Urinary bladder (tissue), 3 donors: ENCODE measurements at regions not wholly inside any gene's neighbourhood (a gene's known extent, or its start where the extent isn't known, plus 50 kb on each side); places are given as distances from the start of the nearest gene placed in this dataset.

ENCODE experiments used
- DNase-seq: peaks from one replicate; pipeline ENCODE4 v3.0.0-alpha.2; 2015; ENCODE audit errors: extremely low spot score
- H3K27ac ChIP-seq: one replicate; pipeline ENCODE4 v1.5.1; 2013; ENCODE audit warnings: low read depth, mild to moderate bottlenecking, moderate library complexity
- H3K36me3 ChIP-seq: one replicate; pipeline ENCODE4 v1.6.1; 2013; ENCODE audit warnings: mild to moderate bottlenecking, moderate library complexity; ENCODE audit not compliant: insufficient read depth
- H3K4me1 ChIP-seq: one replicate; pipeline ENCODE4 v1.6.1; 2013; ENCODE audit warnings: mild to moderate bottlenecking, moderate library complexity; ENCODE audit not compliant: insufficient read depth
- H3K4me3 ChIP-seq: one replicate; pipeline ENCODE4 v1.5.1; 2013; ENCODE audit warnings: low read depth, low read length
- WGBS: extraction: QIAGEN DNeasy Blood & Tissue Kit; methylation state at CpG from one replicate; pipeline ENCODE4 v1.1.7; 2013; 5-methylcytosine and 5-hydroxymethylcytosine counted together
- donor health status: healthy with polysubstance abuse.
- donor health status: healthy.

DNA sequence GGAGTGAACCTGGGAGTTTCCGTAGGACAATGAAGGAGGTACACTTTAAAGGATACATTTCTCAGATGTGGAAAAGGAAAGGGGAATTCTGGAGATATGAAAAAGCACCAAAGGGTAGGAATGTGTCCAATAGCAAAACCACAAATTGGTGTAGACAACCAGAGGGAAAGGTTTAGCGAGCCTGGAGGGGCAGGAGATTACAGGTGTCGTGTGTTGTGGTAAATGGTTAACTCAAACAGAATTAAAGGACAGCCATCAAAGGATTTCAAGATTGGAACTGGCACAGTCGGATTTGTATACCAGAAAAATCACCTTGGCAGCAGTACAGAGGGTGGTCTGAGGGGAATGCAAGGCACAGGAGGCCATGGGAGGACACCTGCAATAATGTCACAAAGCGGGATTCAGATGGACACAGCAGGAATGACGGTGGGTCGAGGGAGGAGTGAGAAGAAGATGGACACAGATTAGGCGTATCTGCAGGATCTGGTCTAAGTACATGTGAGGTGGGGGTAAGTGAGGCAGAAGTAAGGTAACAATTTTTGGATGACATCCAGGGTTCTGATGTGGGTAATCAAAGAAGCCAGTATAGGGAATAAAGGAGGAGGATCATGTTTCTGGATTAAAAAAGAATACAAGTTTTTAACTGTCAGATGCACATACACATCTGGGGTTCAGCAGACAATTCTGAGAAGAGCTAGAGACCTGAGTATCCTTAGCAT lies 361.6 kb downstream of the KLF12 start:
- no peaks in the 10 kb centered on the region for H3K4me1 ChIP-seq
- no peak for DNase-seq
- H3K36me3 ChIP-seq = no peaks in the 10 kb centered on the region
- no peak overlapping the region for H3K27ac ChIP-seq
- WGBS = 83% methylated on average over 8 of the region's 8 CpGs
- H3K4me3 ChIP-seq = no peak overlapping the region

DNA sequence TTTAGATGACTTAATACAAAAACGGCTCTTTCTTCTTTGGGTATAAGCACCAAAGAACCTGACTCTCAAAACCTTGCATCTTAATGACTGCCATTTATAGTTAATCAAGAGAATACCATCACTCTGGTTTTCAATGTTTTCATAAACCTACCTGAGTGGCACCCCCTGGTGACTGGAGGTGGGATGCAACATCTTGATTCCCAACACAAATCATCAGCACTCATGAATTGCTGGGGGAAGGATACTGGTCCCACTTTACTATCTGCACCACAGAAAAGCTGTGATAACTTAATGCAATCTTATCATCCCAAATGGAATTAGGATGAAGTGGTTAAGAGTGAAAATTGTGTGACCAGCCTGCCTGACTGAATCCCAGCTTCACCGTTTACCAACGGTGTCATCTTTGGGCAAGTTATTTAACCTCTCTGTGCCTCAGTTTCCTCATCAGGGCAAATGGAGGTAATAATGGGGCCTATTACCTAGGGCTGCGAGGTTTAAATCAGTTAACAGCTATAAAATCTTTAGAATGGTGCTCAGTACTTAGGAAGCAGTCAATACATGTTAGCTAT lies 366.4 kb downstream of the KLF12 start:
- Histone ChIP-seq H3K36me3 (no peaks in the 10 kb centered on the region), H3K4me1 (no peaks in the 10 kb centered on the region), H3K4me3 (no peak overlapping the region), H3K27ac (no peak overlapping the region)
- WGBS = 72% methylated on average over 4 of the region's 4 CpGs
- no peak for DNase-seq

DNA sequence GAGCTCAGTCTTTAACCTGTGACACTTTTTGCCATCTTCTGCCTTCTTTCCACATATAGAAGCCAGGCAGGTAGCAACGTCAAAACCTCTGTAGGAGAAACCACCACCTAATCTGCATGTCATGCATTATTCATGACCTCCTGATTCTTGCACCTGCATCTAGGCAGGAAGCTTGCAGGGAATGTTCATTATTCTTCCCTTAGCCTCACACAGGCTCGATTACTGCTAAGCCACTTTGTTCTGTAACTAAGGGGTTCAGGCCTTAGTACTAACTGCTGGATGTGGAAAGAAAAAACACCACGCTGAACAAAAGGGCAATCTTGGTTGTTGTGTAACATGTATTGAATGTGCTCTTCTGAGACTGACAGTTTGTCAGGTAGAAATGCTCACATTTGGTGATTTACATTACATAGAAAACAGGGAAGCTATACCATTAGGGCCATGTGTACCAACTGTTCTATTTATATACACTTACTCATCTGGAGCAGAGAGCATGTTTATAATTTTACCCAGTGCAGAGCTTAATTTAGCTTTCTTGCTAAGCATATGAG lies 366.9 kb downstream of the KLF12 start:
- no peak for DNase-seq
- Histone ChIP-seq H3K4me3 (no peak overlapping the region), H3K4me1 (no peaks in the 10 kb centered on the region), H3K27ac (no peak overlapping the region), H3K36me3 (no peaks in the 10 kb centered on the region)
- 43% methylated on average over 3 of the region's 3 CpGs for WGBS

DNA sequence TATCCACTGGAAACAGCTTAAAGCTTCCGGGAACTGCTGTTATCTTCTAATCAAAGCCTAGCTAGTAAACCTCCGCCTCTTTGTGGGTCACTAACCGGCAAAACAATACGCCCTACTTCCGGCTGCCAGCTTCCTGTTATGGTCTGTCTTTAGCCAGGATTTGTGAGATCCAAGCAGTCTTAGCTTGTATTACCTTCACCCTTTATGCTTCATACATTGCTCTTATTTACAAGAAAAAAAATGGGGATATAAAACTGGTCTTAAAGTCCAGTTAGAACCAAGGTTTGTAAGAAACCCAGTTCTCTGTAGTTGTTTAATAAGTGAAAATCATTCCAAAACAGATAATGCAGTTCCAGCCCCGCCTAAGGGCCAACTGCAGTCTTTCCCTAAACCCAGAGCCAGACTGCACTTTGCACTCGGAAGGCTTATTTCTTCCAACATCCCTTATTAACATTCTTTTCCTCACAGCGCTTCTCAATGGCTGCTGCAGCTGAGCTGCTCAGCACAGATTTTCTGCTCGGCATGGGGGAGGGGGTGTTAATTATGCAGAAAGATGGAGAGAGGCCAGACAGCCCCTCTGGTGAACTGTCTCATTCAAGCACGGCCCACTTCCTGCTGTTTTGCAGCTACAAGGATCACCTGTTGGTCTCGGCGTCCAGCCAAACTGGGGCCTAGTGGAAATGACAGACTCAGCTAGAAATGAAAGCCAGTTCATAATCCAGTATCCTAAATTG lies 368.4 kb downstream of the KLF12 start:
- peak overlapping the region; percentile 18 for H3K27ac ChIP-seq
- H3K36me3 ChIP-seq = no peaks in the 10 kb centered on the region
- no peaks in the 10 kb centered on the region for H3K4me1 ChIP-seq
- WGBS = 4% methylated on average over 12 of the region's 12 CpGs
- peak overlapping the region; percentile 5 for H3K4me3 ChIP-seq
- peak; percentile 92 for DNase-seq

DNA sequence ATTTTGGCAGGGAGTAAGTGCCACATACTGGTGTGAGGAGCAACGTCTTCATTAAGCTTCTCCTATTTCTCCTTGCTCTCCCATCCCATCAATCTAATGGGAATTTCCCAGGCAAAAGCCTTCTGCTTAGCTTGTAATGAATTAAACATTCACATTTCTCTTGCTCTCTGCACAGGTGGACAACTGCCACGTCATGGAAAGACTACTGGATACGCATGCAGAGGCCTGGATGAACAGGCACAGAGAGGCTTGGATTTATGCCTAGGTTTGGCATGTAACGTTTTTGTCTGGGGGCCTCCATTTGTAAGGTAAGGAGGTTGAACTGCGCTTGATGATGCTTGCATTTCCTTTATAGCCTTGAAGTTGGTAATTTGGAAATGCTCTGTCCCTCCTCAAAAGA lies 374.8 kb downstream of the KLF12 start:
- whole genome bisulfite sequencing = 86% methylated on average over 5 of the region's 5 CpGs
- H3K27ac ChIP-seq = no peak overlapping the region
- no peak overlapping the region for H3K4me3 ChIP-seq
- H3K4me1 ChIP-seq = no peaks in the 10 kb centered on the region
- no peak for DNase-seq
- H3K36me3 ChIP-seq = no peaks in the 10 kb centered on the region

DNA sequence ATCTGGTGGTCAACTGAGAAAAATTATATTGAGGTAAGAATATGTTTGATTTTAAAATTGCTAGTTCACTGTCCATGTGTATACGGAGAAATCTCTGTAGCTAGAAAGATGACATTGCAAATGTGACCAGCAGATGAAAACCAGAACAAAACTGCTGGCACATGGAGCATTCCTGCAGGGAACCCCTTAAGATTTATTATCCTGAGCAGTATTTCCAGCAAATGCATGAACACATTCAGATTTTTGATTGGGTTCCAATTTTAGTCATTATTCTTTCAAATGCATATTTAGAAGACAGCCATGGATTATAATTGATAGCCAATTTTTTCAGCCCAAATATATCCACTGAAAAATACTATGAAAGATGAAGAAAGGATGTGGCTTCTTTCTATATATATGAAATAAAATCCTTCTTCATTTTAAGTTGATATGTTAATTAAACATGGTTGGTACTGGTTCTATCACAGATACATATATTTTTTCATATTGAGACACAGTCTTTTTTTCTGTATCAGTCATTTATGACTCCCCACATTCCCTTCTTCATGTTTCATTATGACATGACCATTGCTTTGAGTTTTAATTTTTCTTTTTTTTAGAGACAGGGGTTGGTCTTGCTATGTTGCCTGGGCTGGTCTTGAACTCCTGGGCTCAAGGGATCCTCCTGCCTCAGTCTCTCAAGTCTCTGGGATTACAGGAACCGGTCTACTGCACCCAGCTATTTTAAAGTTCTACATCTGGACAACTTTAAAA lies 376.5 kb downstream of the KLF12 start:
- DNase-seq = no peak
- no peaks in the 10 kb centered on the region for H3K36me3 ChIP-seq
- no peak overlapping the region for H3K4me3 ChIP-seq
- no peaks in the 10 kb centered on the region for H3K4me1 ChIP-seq
- H3K27ac ChIP-seq = no peak overlapping the region
- WGBS = 55% methylated on average over 2 of the region's 2 CpGs

DNA sequence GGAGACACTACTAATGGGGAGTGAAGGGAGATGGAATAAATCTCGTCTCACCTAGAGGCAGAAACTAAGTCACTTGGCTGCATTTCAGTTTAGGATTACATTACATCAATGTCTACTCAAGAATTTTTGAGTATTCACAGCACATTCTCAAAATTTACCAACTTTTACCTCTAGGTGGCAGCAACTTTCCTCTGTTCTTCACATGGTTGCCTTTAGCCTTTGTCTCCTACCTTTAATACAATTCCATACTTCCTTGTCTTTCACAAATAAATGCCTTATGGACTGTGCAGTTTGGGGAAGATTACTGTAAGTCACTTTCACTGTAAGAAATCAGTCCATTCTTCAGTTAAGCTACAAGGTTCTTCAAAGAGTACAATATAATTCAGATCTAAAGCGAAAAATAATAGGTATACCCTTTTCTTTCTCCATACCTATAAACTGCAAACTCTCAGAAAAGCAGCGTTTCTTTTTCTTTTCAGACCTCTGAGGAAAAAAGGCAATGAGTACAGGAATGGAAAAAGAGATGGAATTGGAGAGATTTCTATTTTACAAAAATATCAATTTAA lies 379.4 kb downstream of the KLF12 start:
- no peaks in the 10 kb centered on the region for H3K36me3 ChIP-seq
- no peak overlapping the region for H3K27ac ChIP-seq
- 61% methylated on average over 3 of the region's 3 CpGs for WGBS
- H3K4me1 ChIP-seq = no peaks in the 10 kb centered on the region
- no peak overlapping the region for H3K4me3 ChIP-seq
- DNase-seq = peak; percentile 56

DNA sequence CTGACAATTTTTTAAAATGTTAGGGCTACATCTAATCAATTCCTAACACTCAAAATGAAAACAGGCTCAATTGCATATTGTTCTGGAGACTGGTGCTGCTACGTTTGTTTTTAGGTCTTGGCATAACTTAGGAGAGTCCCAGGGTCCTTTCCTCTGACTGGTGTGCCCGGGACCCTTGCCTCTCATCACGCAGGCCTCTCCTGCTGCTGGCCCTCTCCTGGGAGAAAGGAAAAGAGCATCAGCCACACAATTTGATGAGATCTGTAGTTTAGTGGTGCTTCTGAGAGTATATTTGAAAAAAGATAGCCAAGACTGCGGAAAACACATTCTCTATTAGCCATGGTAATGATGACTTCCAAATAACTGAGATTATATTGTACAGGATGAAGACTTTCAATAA lies 380.0 kb downstream of the KLF12 start:
- no peaks in the 10 kb centered on the region for H3K36me3 ChIP-seq
- no peak overlapping the region for H3K27ac ChIP-seq
- no peak overlapping the region for H3K4me3 ChIP-seq
- no peaks in the 10 kb centered on the region for H3K4me1 ChIP-seq
- 50% methylated on average over 4 of the region's 4 CpGs for WGBS
- no peak for DNase-seq

DNA sequence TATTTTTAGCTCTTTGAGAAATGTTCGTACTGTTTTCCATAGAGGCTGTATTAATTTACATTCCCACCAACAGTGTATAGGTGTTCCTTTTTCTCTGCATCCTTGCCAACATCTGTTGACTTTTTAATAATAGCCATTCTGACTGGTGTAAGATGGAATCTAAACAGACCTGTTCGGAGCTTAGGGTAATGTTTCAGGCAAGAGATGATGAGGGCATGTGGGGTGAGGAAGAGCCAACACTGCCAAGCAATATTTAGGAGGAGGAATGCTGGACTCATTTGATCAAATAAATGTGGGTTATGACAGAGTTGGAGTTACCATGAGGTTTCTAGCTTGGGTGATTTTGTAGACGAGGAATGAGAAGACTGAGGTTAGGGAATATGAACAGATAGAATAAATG lies 382.9 kb downstream of the KLF12 start:
- Histone ChIP-seq H3K36me3 (no peaks in the 10 kb centered on the region), H3K27ac (no peak overlapping the region), H3K4me3 (no peak overlapping the region), H3K4me1 (no peaks in the 10 kb centered on the region)
- no peak for DNase-seq
- 84% methylated on average over 3 of the region's 3 CpGs for WGBS

DNA sequence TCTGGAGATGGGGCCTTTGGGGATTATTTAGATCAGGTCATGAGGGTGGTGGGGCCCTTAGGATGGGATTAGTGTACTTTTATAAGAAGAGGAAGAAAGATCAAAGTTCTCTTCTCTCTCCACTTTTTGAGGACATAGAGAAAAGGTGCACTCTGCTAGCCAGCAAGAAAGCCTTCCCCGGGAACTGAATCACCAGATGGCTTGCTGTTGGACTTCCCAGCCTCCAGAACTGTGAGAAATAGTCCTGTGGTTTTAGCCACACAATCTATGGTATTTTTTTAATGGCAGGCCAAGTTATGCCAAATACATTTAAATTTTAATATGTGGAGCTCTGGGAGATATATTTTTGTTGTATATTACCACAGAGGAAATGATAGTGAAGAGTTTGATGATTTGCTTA lies 385.8 kb downstream of the KLF12 start:
- 97% methylated on average over 1 of the region's 1 CpG for WGBS
- Histone ChIP-seq H3K4me3 (no peak overlapping the region), H3K27ac (no peak overlapping the region), H3K4me1 (no peaks in the 10 kb centered on the region), H3K36me3 (no peaks in the 10 kb centered on the region)
- DNase-seq = no peak

DNA sequence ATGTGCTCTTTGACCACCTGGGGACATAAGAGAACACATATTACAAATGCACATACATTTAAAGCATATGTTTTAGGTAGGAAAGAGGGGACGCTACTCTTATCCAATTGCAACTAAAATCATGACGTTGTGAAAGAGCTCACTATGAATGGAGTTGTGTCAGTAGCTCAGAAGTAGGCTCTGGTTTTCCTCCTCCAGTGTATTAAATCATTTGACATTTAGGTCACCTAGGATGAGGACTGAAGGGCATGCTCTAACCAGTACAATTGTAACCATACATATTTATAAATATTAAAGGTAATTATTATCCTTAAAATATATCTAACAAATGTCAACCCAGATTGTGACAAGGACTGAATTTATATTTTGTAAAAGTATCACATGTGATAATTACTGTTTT lies 389.0 kb downstream of the KLF12 start:
- Histone ChIP-seq H3K27ac (no peak overlapping the region), H3K36me3 (no peaks in the 10 kb centered on the region), H3K4me3 (no peak overlapping the region), H3K4me1 (no peaks in the 10 kb centered on the region)
- no peak for DNase-seq
- WGBS = 80% methylated on average over 2 of the region's 2 CpGs

DNA sequence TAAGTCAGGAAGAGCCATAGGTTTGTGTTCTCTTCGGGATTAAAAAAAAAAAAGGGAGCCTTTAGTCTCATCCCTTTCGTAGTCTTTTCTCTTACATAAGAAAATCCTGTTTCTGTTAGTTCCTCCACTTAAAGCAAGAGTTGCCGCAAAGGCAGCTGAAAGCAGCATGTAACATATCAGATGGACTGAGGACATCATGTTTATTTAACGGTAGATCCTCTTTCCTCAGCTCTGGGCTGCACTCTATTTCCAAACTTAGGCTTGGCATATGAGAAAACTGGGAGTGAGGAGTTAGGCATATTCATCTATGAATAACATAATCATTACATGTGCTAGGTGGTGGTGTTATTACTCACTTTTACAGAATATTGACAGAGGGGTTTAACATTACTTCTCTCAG lies 391.2 kb downstream of the KLF12 start:
- no peaks in the 10 kb centered on the region for H3K4me1 ChIP-seq
- no peaks in the 10 kb centered on the region for H3K36me3 ChIP-seq
- 28% methylated on average over 4 of the region's 4 CpGs for WGBS
- H3K4me3 ChIP-seq = no peak overlapping the region
- DNase-seq = no peak
- H3K27ac ChIP-seq = no peak overlapping the region

DNA sequence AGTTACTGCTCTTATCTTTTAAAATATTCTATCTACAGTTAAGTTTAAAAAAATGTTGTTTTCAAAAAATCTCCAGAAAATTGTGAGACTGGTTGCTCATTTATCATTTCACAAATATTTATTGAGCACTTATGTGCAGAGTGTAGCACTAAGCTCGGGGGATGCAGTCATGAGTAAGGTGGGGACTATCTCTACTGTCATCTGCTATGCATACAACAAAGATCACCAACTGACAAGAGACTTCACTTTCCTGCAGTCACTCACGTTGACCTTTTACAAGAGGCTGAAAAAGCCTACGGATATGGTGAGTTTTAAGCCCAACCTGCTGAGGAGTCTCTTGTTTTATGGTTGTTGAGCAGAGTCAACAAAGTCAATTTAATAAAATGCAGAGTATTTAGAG lies 392.5 kb downstream of the KLF12 start:
- Histone ChIP-seq H3K27ac (no peak overlapping the region), H3K4me3 (no peak overlapping the region), H3K36me3 (no peaks in the 10 kb centered on the region), H3K4me1 (no peaks in the 10 kb centered on the region)
- no peak for DNase-seq
- WGBS = 75% methylated on average over 3 of the region's 3 CpGs
